ENCODE measurements at regions not wholly inside any gene's neighbourhood (a gene's known extent, or its start where the extent isn't known, plus 50 kb on each side); places are given as distances from the start of the nearest gene placed in this dataset.

DNA sequence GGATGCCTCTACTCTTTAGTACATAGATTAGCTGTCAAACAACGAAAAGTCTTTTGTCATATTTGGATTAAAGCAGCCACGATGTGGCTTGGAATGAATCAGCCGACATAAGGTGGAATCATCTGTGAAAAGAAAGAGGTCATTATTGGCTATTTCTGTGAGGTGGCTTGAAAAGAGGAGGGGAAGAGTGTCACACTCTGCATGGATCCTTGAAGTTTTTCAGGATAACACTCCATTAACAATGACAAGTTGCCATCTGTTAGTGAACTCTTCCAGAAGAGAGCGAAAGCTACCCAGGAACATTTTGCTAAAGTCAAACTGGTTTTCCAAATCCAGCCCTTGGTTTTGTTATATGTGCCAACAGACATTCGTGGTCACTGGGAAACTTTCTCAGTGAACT lies 1604.8 kb downstream of the OLFM4 start:
- intact Hi-C loops (cut with micrococcal nuclease): no loop called here
- Mint-ChIP-seq H3K9me3 (ENCODE audit: insufficient read depth) (no peaks in the 10 kb centered on the region), H3K27ac (no peak overlapping the region), H3K27me3 (no peaks in the 10 kb centered on the region), H3K4me1 (no peaks in the 10 kb centered on the region), H3K4me3 (no peak overlapping the region)
- no peaks in the 10 kb centered on the region for H3K4me1 ChIP-seq (ENCODE audit: control insufficient read depth in 2 of 2, insufficient read depth in 2 of 2, low read length in 2 of 2)
- no peak overlapping the region for H3K9ac ChIP-seq (ENCODE audit: low read length)
- TF ChIP-seq EZH2 (IDR thresholded peaks at IDR 0.05; ENCODE audit: borderline replicate concordance, insufficient read depth, low read depth, low read length, poor library complexity, severe bottlenecking): no peak
- TF ChIP-seq, protein P1, sequence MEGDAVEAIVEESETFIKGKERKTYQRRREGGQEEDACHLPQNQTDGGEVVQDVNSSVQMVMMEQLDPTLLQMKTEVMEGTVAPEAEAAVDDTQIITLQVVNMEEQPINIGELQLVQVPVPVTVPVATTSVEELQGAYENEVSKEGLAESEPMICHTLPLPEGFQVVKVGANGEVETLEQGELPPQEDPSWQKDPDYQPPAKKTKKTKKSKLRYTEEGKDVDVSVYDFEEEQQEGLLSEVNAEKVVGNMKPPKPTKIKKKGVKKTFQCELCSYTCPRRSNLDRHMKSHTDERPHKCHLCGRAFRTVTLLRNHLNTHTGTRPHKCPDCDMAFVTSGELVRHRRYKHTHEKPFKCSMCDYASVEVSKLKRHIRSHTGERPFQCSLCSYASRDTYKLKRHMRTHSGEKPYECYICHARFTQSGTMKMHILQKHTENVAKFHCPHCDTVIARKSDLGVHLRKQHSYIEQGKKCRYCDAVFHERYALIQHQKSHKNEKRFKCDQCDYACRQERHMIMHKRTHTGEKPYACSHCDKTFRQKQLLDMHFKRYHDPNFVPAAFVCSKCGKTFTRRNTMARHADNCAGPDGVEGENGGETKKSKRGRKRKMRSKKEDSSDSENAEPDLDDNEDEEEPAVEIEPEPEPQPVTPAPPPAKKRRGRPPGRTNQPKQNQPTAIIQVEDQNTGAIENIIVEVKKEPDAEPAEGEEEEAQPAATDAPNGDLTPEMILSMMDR (IDR thresholded peaks at IDR 0.05): no peak
- H3K27ac ChIP-seq (ENCODE audit: low read length in 2 of 2): no peak overlapping the region
- ATAC-seq (ENCODE audit: low read depth) (no peak), DNase-seq (no peak)
- H4K20me1 ChIP-seq (ENCODE audit: control insufficient read depth, insufficient read depth, low read length, poor library complexity, severe bottlenecking): no peaks in the 10 kb centered on the region
- H3K36me3 ChIP-seq (replicated peaks in 1 of 2; ENCODE audit: control extremely low read depth in 1 of 2, control insufficient read depth in 1 of 2, extremely low read depth in 1 of 2, insufficient read depth in 2 of 2, low read length in 1 of 2): no peaks in the 10 kb centered on the region
- 53% methylated on average over 3 of the region's 5 CpGs for WGBS (ENCODE audit: insufficient coverage)
- no peaks in the 10 kb centered on the region for H3K9me3 ChIP-seq (ENCODE audit: control extremely low read depth in 1 of 3, control insufficient read depth in 2 of 3, insufficient read depth in 1 of 3, low read length in 2 of 3)
- H3K4me2 ChIP-seq (replicated peaks; ENCODE audit: low read depth, low read length, poor library complexity, severe bottlenecking): no peak overlapping the region
- H3K4me3 ChIP-seq (ENCODE audit: control extremely low read depth in 1 of 5, extremely low read depth in 1 of 5, insufficient read depth in 1 of 5, low read depth in 2 of 5, low read length in 4 of 5): no peak overlapping the region
- POLR2A ChIA-PET: no interaction called here
- H3K79me2 ChIP-seq (ENCODE audit: control insufficient read depth, insufficient read depth, low read length): no peaks in the 10 kb centered on the region
- no peak overlapping the region for H2AFZ ChIP-seq (ENCODE audit: insufficient read depth, low read depth, low read length, poor library complexity, severe bottlenecking)
- CTCF ChIA-PET: no interaction called here
- H3K27me3 ChIP-seq (replicated peaks in 1 of 4; ENCODE audit: control extremely low read depth in 1 of 4, control insufficient read depth in 3 of 4, insufficient read depth in 4 of 4, low read length in 3 of 4): no peaks in the 10 kb centered on the region

DNA sequence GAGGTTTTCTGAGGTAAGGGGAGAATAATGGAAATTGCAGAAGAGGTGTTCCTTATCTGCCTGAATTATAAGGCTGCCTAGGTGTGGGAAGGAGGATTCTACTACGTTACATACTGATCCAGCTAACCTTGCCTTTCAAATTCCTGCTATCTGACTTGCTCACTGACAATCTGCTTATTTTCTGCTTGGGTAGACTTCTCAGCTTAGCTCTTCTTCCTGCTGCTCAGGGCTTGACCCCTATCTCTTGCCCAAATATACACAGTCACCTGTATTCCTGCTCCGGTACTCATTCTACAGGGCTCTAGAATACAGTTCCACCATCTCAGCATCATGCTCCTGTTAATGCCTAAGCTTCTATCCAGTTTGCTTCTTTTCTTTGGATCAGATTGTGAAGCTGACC lies 1607.6 kb downstream of the OLFM4 start:
- CTCF ChIA-PET: no interaction called here
- no peaks in the 10 kb centered on the region for H3K79me2 ChIP-seq (ENCODE audit: control insufficient read depth, insufficient read depth, low read length)
- H3K27ac Mint-ChIP-seq: no peak overlapping the region
- no peak overlapping the region for H3K9ac ChIP-seq (ENCODE audit: low read length)
- H4K20me1 ChIP-seq (ENCODE audit: control insufficient read depth, insufficient read depth, low read length, poor library complexity, severe bottlenecking): no peaks in the 10 kb centered on the region
- no peaks in the 10 kb centered on the region for H3K4me1 ChIP-seq (ENCODE audit: control insufficient read depth in 2 of 2, insufficient read depth in 2 of 2, low read length in 2 of 2)
- intact Hi-C loops (cut with micrococcal nuclease): no loop called here
- ATAC-seq (ENCODE audit: low read depth): no peak
- no peak overlapping the region for H3K4me2 ChIP-seq (replicated peaks; ENCODE audit: low read depth, low read length, poor library complexity, severe bottlenecking)
- H3K9me3 Mint-ChIP-seq (ENCODE audit: insufficient read depth): no peaks in the 10 kb centered on the region
- no peaks in the 10 kb centered on the region for H3K4me1 Mint-ChIP-seq
- no peaks in the 10 kb centered on the region for H3K36me3 ChIP-seq (replicated peaks in 1 of 2; ENCODE audit: control extremely low read depth in 1 of 2, control insufficient read depth in 1 of 2, extremely low read depth in 1 of 2, insufficient read depth in 2 of 2, low read length in 1 of 2)
- POLR2A ChIA-PET: no interaction called here
- H3K27ac ChIP-seq (ENCODE audit: low read length in 2 of 2): no peak overlapping the region
- no peak overlapping the region for H3K4me3 ChIP-seq (ENCODE audit: control extremely low read depth in 1 of 5, extremely low read depth in 1 of 5, insufficient read depth in 1 of 5, low read depth in 2 of 5, low read length in 4 of 5)
- H3K9me3 ChIP-seq (ENCODE audit: control extremely low read depth in 1 of 3, control insufficient read depth in 2 of 3, insufficient read depth in 1 of 3, low read length in 2 of 3): no peaks in the 10 kb centered on the region
- H3K27me3 Mint-ChIP-seq: no peaks in the 10 kb centered on the region
- TF ChIP-seq EZH2 (IDR thresholded peaks at IDR 0.05; ENCODE audit: borderline replicate concordance, insufficient read depth, low read depth, low read length, poor library complexity, severe bottlenecking): no peak
- TF ChIP-seq, protein P1 (IDR thresholded peaks at IDR 0.05): no peak
- no peaks in the 10 kb centered on the region for H3K27me3 ChIP-seq (replicated peaks in 1 of 4; ENCODE audit: control extremely low read depth in 1 of 4, control insufficient read depth in 3 of 4, insufficient read depth in 4 of 4, low read length in 3 of 4)
- 80% methylated on average over 1 of the region's 2 CpGs for WGBS (ENCODE audit: insufficient coverage)
- no peak overlapping the region for H3K4me3 Mint-ChIP-seq
- DNase-seq: no peak
- H2AFZ ChIP-seq (ENCODE audit: insufficient read depth, low read depth, low read length, poor library complexity, severe bottlenecking): no peak overlapping the region

Data from B cell (primary cell).